HepG2 (cell line): ENCODE measurements at regions not wholly inside any gene's neighbourhood (a gene's known extent, or its start where the extent isn't known, plus 50 kb on each side); places are given as distances from the start of the nearest gene placed in this dataset.

Experiments
- ATM ChIP-seq: fragments of 450-650 bp; IDR thresholded peaks from 2 replicates; pipeline ENCODE4 v1.7.1; 2017; ENCODE audit warnings: mild to moderate bottlenecking, borderline replicate concordance
- EHMT2 ChIP-seq: fragments of 200-600 bp; sonication (generic); IDR thresholded peaks from 2 replicates; pipeline ENCODE4 v1.7.0; 2017; ENCODE audit warnings: antibody characterized with exemption, low read depth, low read length, borderline replicate concordance
- FOXA3 ChIP-seq: IDR thresholded peaks from 2 replicates; pipeline ENCODE4 v1.6.1; 2016; ENCODE audit warnings: missing genetic modification reagents, missing compliant biosample characterization
- GATA4 ChIP-seq: sonication (generic); IDR thresholded peaks from 2 replicates; pipeline ENCODE4 v1.6.1; 2016; ENCODE audit warnings: antibody characterized with exemption, low read depth, borderline replicate concordance
- GMEB2 ChIP-seq: IDR thresholded peaks from 2 replicates; pipeline ENCODE4 v1.6.1; 2016; ENCODE audit warnings: missing biosample characterization, missing genetic modification reagents, low read depth
- HES4 ChIP-seq: sonication (generic); formaldehyde crosslinking; IDR thresholded peaks from 2 replicates; pipeline ENCODE4 v1.9.0; 2021; ENCODE audit warnings: mild to moderate bottlenecking, missing genetic modification reagents, borderline replicate concordance
- NFIC ChIP-seq: IDR thresholded peaks from 2 replicates; pipeline ENCODE4 v1.6.1; 2012; ENCODE audit warnings: mild to moderate bottlenecking, low read length, inconsistent platforms
- NR2C2 ChIP-seq: sonication (generic); formaldehyde crosslinking; IDR thresholded peaks from 2 replicates; pipeline ENCODE4 v1.4.0; 2020; ENCODE audit warnings: missing genetic modification reagents, mild to moderate bottlenecking, moderate library complexity, borderline replicate concordance
- NRL ChIP-seq: sonication (generic); formaldehyde crosslinking; IDR thresholded peaks from 2 replicates; pipeline ENCODE4 v1.5.0; 2020; ENCODE audit warnings: missing genetic modification reagents, mild to moderate bottlenecking, moderate library complexity, borderline replicate concordance
- PHF20 ChIP-seq: sonication (generic); formaldehyde crosslinking; IDR thresholded peaks from 2 replicates; pipeline ENCODE4 v1.5.0; 2020; ENCODE audit warnings: mild to moderate bottlenecking, missing genetic modification reagents
- PPARG ChIP-seq: conservative IDR thresholded peaks from 2 replicates; pipeline ENCODE4 v1.6.1; 2016; ENCODE audit warnings: missing biosample characterization, missing genetic modification reagents
- TCF12 ChIP-seq, 2 experiments: fragments of 450-650 bp in 1 of 2; sonication (generic) in 1 of 2; formaldehyde crosslinking in 1 of 2; IDR thresholded peaks; 2 replicates each; pipeline versions ENCODE4 v1.6.1 to v1.8.0; 2017 to 2022; ENCODE audit warnings: antibody characterized with exemption in 1 of 2, mild to moderate bottlenecking in 1 of 2, missing genetic modification reagents in 1 of 2, moderate library complexity in 1 of 2
- TFE3 ChIP-seq: IDR thresholded peaks from 2 replicates; pipeline ENCODE4 v1.6.1; 2016
- ZBTB10 ChIP-seq: sonication (generic); formaldehyde crosslinking; IDR thresholded peaks from 2 replicates; pipeline ENCODE4 v1.4.0; 2020; ENCODE audit warnings: missing genetic modification reagents, borderline replicate concordance
- ZFP90 ChIP-seq: sonication (generic); formaldehyde crosslinking; IDR thresholded peaks from 2 replicates; pipeline ENCODE4 v1.8.0; 2022; ENCODE audit warnings: missing genetic modification reagents, mild to moderate bottlenecking, inconsistent platforms, borderline replicate concordance
- ZGPAT ChIP-seq: IDR thresholded peaks from 2 replicates; pipeline ENCODE4 v1.6.1; 2016; ENCODE audit warnings: mild to moderate bottlenecking
- ZNF20 ChIP-seq: sonication (generic); formaldehyde crosslinking; IDR thresholded peaks from 2 replicates; pipeline ENCODE4 v1.4.0; 2020; ENCODE audit warnings: mild to moderate bottlenecking, moderate library complexity, missing genetic modification reagents
- ZNF225 ChIP-seq: sonication (generic); formaldehyde crosslinking; IDR thresholded peaks from 2 replicates; pipeline ENCODE4 v1.4.0; 2020; ENCODE audit warnings: mild to moderate bottlenecking, missing genetic modification reagents
- ZNF235 ChIP-seq: sonication (generic); formaldehyde crosslinking; IDR thresholded peaks from 2 replicates; pipeline ENCODE4 v1.8.1; 2023; ENCODE audit warnings: mild to moderate bottlenecking, missing genetic modification reagents, borderline replicate concordance
- ZNF317 ChIP-seq: sonication (generic); formaldehyde crosslinking; IDR thresholded peaks from 2 replicates; pipeline ENCODE4 v1.5.0; 2020; ENCODE audit warnings: mild to moderate bottlenecking, missing genetic modification reagents
- ZNF530 ChIP-seq: sonication (generic); formaldehyde crosslinking; IDR thresholded peaks from 2 replicates; pipeline ENCODE4 v1.5.0; 2020; ENCODE audit warnings: low read depth, mild to moderate bottlenecking, missing genetic modification reagents
- ZNF567 ChIP-seq: sonication (generic); formaldehyde crosslinking; IDR thresholded peaks from 2 replicates; pipeline ENCODE4 v1.8.1; 2023; ENCODE audit warnings: mild to moderate bottlenecking, missing genetic modification reagents, borderline replicate concordance
- ZNF605 ChIP-seq: sonication (generic); formaldehyde crosslinking; IDR thresholded peaks from 2 replicates; pipeline ENCODE4 v1.8.0; 2022; ENCODE audit warnings: mild to moderate bottlenecking, missing genetic modification reagents

- TF ChIP-seq ZBTB10 (CRISPR knock-in tag) (peak; percentile 63; the same call in 1 of the 2 replicates), NRL (CRISPR knock-in tag) (no peak), ZGPAT (CRISPR knock-in tag) (peak; percentile 96), GMEB2 (CRISPR knock-in tag) (no peak), ZNF317 (0 out of 2 replicates have a peak, but pooled peaks have one; percentile 75), ZNF530 (CRISPR knock-in tag) (no peak), GATA4 (peak; percentile 91), ZNF235 (CRISPR knock-in tag) (no peak), HES4 (CRISPR knock-in tag) (no peak), TFE3 (CRISPR knock-in tag) (0 out of 2 replicates have a peak, but pooled peaks have one; percentile 72), TCF12 (IDR thresholded peaks at IDR 0.05) (no peak), TCF12 (CRISPR knock-in tag; IDR thresholded peaks at IDR 0.05) (0 out of 2 replicates have a peak, but pooled peaks have one; percentile 78), ZNF20 (CRISPR knock-in tag) (no peak), ATM (no peak), NR2C2 (CRISPR knock-in tag) (peak; percentile 86; the same call in 1 of the 2 replicates), EHMT2 (peak; percentile 77; the same call in 1 of the 2 replicates), ZNF567 (no peak), ZNF225 (CRISPR knock-in tag) (no peak), NFIC (peak; percentile 88), FOXA3 (peak; percentile 94), PPARG (CRISPR knock-in tag) (peak; percentile 94), ZFP90 (0 out of 2 replicates have a peak, but pooled peaks have one; percentile 48), PHF20 (CRISPR knock-in tag) (no peak), ZNF605 (CRISPR knock-in tag) (no peak)
These were observed 173.4 kb upstream of the NRP1 start (continued) for GRCh38 chr10:33507662-33508425.
